ENCODE measurements at regions not wholly inside any gene's neighbourhood (a gene's known extent, or its start where the extent isn't known, plus 50 kb on each side); places are given as distances from the start of the nearest gene placed in this dataset.

DNA sequence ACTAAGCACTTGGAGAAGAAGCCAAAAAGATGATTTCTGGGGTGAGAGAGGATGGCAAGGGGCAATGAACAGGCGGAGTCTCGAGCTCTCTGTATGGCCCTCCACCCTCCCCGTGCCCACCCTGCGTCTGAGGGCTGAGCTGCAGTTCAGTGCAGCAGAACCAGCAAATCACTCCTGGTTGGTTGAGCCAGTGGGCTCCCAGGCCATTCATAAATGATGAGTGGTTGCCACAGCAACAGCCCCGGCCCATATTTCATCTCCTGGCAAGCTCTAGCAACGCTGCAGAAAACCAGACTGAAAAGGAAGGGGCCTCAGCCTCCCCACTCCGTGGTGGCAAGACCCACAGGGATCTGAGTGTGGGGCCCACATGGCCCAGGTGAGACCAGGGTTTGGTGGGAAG lies 93.8 kb upstream of the PPP1R26 start:
- Histone ChIP-seq H3K9me3 (ENCODE audit: control insufficient read depth, insufficient read depth, low read depth, low read length) (no peaks in the 10 kb centered on the region), H3K4me1 (ENCODE audit: control insufficient read depth, insufficient read depth, low read length) (no peaks in the 10 kb centered on the region), H3K36me3 (ENCODE audit: control insufficient read depth, insufficient read depth, low read length) (no peaks in the 10 kb centered on the region), H3K27me3 (ENCODE audit: control insufficient read depth, insufficient read depth, low read length) (no peaks in the 10 kb centered on the region), H3K27ac (ENCODE audit: low read length) (no peak overlapping the region), H3K4me3 (ENCODE audit: low read depth in 2 of 2, low read length in 2 of 2) (no peak overlapping the region)
- ChIA-PET POLR2A (interaction anchor here (0.6 kb wide), 1 partner anchor 126 kb away, joined by 3 read pairs; no protein-coding TSS in a partner anchor), CTCF (no interaction called here)
- intact Hi-C loops (cut with micrococcal nuclease; ENCODE audit: unreplicated experiment): no loop called here
- no TSS peak for BruUV-seq (replicated peaks)
- TF ChIP-seq, protein P1, sequence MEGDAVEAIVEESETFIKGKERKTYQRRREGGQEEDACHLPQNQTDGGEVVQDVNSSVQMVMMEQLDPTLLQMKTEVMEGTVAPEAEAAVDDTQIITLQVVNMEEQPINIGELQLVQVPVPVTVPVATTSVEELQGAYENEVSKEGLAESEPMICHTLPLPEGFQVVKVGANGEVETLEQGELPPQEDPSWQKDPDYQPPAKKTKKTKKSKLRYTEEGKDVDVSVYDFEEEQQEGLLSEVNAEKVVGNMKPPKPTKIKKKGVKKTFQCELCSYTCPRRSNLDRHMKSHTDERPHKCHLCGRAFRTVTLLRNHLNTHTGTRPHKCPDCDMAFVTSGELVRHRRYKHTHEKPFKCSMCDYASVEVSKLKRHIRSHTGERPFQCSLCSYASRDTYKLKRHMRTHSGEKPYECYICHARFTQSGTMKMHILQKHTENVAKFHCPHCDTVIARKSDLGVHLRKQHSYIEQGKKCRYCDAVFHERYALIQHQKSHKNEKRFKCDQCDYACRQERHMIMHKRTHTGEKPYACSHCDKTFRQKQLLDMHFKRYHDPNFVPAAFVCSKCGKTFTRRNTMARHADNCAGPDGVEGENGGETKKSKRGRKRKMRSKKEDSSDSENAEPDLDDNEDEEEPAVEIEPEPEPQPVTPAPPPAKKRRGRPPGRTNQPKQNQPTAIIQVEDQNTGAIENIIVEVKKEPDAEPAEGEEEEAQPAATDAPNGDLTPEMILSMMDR (IDR thresholded peaks at IDR 0.05): no peak
- TF ChIP-seq TCF7L2 (IDR thresholded peaks at IDR 0.05; ENCODE audit: low read depth, low read length) (no peak), POLR2AphosphoS5 (IDR thresholded peaks at IDR 0.05; ENCODE audit: low read depth, low read length) (no peak), SIN3A (IDR thresholded peaks at IDR 0.05; ENCODE audit: borderline replicate concordance, insufficient read depth, low read depth, low read length) (no peak)
- TF ChIP-seq, protein P2, sequence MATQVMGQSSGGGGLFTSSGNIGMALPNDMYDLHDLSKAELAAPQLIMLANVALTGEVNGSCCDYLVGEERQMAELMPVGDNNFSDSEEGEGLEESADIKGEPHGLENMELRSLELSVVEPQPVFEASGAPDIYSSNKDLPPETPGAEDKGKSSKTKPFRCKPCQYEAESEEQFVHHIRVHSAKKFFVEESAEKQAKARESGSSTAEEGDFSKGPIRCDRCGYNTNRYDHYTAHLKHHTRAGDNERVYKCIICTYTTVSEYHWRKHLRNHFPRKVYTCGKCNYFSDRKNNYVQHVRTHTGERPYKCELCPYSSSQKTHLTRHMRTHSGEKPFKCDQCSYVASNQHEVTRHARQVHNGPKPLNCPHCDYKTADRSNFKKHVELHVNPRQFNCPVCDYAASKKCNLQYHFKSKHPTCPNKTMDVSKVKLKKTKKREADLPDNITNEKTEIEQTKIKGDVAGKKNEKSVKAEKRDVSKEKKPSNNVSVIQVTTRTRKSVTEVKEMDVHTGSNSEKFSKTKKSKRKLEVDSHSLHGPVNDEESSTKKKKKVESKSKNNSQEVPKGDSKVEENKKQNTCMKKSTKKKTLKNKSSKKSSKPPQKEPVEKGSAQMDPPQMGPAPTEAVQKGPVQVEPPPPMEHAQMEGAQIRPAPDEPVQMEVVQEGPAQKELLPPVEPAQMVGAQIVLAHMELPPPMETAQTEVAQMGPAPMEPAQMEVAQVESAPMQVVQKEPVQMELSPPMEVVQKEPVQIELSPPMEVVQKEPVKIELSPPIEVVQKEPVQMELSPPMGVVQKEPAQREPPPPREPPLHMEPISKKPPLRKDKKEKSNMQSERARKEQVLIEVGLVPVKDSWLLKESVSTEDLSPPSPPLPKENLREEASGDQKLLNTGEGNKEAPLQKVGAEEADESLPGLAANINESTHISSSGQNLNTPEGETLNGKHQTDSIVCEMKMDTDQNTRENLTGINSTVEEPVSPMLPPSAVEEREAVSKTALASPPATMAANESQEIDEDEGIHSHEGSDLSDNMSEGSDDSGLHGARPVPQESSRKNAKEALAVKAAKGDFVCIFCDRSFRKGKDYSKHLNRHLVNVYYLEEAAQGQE (IDR thresholded peaks at IDR 0.05; ENCODE audit: insufficient read depth in 1 of 2, low read depth in 2 of 2, low read length in 1 of 2): no peak
- ATAC-seq: no peak
- DNase-seq (ENCODE audit: low read depth, low spot score): no peak
- in situ Hi-C loops (cut with HindIII; ENCODE audit: low pct_unique_long_range_greater_than_20kb, low sequenced_read_pairs): no loop called here

DNA sequence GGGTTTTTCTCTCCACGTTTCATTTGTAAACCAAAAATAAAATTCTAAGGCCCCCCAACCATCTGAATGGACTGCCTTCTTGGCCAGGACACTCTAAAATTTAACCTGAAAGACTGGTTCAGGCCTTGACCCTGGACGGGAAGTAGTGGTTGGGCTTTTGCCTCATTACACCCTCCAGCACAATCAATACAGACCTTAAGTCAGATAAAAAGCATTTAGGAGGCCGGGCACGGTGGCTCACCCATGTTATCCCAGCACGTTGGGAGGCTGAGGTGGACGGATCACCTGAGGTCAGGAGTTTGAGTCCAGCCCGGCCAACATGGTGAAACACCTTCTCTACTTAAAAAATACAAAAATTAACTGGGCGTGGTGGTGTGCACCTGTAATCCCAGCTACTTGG lies 91.6 kb upstream of the PPP1R26 start:
- Histone ChIP-seq H3K27me3 (ENCODE audit: control insufficient read depth, insufficient read depth, low read length) (no peaks in the 10 kb centered on the region), H3K4me1 (ENCODE audit: control insufficient read depth, insufficient read depth, low read length) (no peaks in the 10 kb centered on the region), H3K9me3 (ENCODE audit: control insufficient read depth, insufficient read depth, low read depth, low read length) (no peaks in the 10 kb centered on the region), H3K27ac (ENCODE audit: low read length) (no peak overlapping the region), H3K4me3 (ENCODE audit: low read depth in 2 of 2, low read length in 2 of 2) (no peak overlapping the region), H3K36me3 (ENCODE audit: control insufficient read depth, insufficient read depth, low read length) (no peaks in the 10 kb centered on the region)
- DNase-seq (ENCODE audit: low read depth, low spot score): no peak
- TF ChIP-seq SIN3A (IDR thresholded peaks at IDR 0.05; ENCODE audit: borderline replicate concordance, insufficient read depth, low read depth, low read length): no peak
- TF ChIP-seq POLR2AphosphoS5 (IDR thresholded peaks at IDR 0.05; ENCODE audit: low read depth, low read length): no peak
- TF ChIP-seq, protein P1 (IDR thresholded peaks at IDR 0.05): no peak
- no peak for TF ChIP-seq TCF7L2 (IDR thresholded peaks at IDR 0.05; ENCODE audit: low read depth, low read length)
- TF ChIP-seq, protein P2 (IDR thresholded peaks at IDR 0.05; ENCODE audit: insufficient read depth in 1 of 2, low read depth in 2 of 2, low read length in 1 of 2): no peak
- ChIA-PET CTCF (no interaction called here), POLR2A (interaction anchor here (0.6 kb wide), 1 partner anchor 350 kb away, joined by 4 read pairs; no protein-coding TSS in a partner anchor)
- intact Hi-C loops (cut with micrococcal nuclease; ENCODE audit: unreplicated experiment): no loop called here
- no TSS peak for BruUV-seq (replicated peaks)
- ATAC-seq: no peak
- in situ Hi-C loops (cut with HindIII; ENCODE audit: low pct_unique_long_range_greater_than_20kb, low sequenced_read_pairs): no loop called here
